HG03342 (cell line): ENCODE measurements at regions not wholly inside any gene's neighbourhood (a gene's known extent, or its start where the extent isn't known, plus 50 kb on each side); places are given as distances from the start of the nearest gene placed in this dataset.

ENCODE experiments used
- ATAC-seq: cut with Tn5 transposase; IDR thresholded peaks from one replicate; pipeline ENCODE4 v1.9.1; 2021; ENCODE audit warnings: mild to moderate bottlenecking, moderate library complexity; ENCODE audit not compliant: unreplicated experiment

DNA sequence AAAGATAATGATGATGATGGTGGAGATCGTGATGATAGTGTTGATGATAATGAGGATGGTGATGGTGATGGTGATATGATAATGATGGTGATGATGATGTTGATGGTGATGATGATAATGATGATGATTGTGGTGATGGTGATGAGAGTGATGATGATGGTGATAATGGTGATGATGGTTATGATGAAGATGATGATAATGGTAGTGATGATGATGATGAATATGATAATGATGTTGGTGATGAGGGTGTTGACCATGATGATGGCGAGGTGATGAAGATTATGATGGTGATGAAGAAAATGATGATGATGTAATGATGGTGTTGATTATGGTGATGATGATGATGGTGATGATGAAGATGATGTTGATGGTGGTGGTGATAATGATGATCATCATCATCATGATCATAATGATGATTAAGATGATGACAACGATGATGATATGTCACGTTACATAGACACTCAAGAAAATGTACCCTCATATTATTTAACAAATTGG lies 1106.4 kb downstream of the NLGN4X start:
- no peak for ATAC-seq

DNA sequence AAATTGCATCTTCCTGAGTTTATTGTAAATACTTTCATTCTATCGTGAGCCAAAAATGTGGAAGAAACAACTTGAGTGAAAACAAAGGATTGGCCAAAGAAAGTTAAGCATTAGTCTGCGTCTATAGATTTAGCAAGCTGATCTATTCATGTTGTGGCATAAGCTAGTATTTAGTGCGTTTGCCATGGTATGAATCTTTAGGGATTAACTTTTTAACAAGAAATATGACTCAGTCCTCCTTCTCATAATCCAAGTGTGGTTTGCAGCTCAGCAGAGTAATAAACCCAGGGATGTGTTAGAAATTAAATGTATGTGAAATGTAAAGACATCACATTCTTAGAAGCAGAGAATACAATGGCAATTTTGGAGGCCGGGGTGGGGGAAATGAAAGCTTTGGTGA lies 1110.9 kb downstream of the NLGN4X start:
- ATAC-seq = no peak

DNA sequence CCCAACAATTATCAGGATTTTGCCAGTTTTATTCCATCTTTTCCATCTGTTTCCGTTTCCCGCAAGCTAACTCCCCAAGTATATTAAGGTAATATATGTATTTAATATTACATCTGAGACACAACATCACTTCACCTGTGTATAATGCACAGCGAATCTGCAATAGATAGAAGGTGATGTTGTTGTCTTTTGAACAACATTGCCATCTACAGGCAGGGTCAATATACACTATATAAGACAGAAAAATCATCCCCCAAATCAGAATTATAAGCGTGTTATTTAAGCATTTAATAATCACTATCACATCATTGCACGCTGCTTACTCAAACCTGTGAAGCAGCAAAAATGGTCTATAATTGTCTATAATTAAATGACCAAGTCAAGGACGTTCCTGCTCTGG lies 1115.5 kb downstream of the NLGN4X start:
- ATAC-seq = no peak

DNA sequence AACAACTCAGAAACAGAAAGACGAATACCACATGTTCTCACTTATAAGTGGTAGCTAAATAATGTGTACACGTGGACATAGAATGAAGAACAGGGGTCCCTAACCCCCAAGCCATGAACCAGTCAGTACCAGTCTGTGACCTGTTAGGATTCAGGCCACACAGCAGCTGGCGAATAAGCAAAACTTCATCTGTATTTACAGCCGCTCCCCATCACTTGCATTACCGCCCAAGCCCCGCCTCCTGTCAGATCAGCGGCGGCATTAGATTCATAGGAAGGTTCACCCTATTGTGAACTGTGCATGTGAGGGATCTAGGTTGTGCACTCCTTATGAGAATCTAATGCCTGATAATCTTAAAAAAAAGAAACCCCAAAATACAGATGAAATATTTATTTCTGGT lies 1128.7 kb downstream of the NLGN4X start:
- ATAC-seq = no peak

DNA sequence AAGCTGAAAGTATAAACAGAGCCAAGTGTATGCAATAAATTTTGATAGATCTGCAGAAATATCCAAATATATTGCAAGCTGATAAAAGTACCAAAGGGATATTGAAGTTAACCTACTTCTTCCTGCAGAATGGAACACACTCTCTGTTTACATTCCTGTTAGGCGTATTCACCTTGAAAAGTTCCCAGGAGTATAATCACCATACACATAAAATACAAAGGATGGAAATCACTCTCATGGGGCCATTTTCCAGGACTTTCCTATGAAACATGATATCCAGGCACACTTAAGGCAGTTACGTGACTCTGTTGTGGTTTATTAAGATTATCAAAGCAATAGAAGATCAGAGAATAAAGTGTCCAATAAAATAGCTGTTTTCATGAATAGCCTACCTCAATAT lies 1142.3 kb downstream of the NLGN4X start:
- ATAC-seq = no peak

DNA sequence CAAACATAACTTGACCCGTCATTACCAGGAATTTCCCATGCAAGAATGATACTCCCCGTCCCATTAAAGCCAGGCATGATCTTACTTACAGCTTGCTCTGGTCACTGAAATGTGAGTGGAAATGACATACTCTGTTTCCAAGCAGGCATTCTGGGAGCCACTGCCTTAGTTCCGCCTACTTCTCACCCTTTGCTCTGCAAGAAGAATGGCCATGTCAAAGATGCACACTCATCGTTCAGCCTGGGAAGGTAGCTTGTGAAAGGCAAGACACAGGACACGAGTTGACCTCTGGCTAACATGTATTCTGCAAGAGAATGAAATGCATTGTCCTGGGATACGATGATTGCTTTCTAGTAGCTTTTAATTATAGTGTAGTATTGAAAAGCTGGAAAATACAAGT lies 1144.4 kb downstream of the NLGN4X start:
- no peak for ATAC-seq

DNA sequence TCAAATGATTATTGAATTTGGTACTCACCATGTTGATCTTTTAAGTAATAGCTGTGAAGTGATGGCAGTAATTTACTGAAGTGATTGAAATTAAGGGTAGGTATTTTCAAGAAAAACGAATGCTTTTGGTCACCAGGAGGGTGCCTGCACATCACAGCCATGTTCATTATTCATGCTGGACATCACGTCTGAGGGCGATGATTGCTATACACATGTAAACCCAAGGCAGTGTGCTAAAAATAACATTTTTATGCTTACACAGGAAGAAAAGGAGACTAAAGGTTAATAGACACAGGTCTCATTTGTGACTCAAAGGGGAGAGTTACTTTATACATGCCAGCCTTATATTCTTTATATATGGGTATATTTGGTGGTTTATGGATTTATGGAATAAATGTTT lies 1146.0 kb downstream of the NLGN4X start:
- ATAC-seq = no peak

DNA sequence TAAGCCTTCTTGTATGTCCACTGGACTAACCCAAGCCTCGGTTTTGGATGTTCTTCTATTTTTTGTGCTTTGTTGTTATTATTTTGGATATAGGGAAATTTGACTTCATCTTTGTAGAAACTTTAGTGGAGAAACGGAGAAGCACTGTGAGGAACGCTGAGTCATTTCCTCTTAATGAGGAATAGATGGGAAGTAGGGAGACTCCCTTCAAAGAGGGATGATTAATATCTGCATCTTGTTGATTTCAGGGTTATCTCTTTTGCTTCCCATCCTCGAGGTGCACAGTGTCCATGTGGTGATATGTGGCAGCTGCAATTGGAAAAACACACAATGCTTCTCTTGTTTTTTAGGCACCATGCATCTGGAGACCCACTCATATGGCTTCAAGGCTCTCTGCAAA lies 1147.9 kb downstream of the NLGN4X start:
- no peak for ATAC-seq

DNA sequence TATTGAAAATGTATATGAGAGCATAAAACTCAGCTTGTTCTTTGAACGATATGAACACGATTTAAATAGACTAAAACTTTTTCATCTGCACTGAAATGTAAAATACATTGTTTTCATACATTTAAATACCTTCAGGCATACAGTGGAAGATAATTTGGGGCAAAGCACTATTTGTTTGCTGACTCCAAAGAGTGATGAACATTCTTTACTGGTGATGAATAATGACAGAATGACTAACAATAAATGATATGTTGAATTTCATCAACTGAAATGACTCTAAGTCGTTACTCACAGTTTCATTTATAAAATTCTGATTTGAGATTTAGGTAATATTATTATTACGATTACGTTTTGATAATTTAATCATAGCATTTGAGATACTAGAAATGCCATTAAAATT lies 1160.1 kb downstream of the NLGN4X start:
- ATAC-seq = no peak

DNA sequence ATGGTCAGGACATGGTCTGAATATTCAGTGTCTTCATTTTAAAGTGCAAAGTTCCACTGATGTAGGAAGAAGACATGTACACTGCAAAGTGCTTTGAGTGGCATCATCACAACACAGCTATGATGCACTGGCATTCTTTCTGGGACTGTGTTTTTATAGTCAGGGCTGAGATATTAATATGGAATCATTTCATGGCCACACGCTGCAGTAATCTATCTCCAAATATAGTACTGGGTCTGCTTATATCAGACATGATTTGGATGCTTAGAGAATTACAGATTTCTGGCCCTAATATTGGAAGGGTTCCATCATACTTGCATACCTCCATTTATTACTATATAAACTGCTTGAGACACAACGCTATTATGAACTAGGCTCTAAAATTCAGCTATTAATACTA lies 1170.9 kb downstream of the NLGN4X start:
- no peak for ATAC-seq

DNA sequence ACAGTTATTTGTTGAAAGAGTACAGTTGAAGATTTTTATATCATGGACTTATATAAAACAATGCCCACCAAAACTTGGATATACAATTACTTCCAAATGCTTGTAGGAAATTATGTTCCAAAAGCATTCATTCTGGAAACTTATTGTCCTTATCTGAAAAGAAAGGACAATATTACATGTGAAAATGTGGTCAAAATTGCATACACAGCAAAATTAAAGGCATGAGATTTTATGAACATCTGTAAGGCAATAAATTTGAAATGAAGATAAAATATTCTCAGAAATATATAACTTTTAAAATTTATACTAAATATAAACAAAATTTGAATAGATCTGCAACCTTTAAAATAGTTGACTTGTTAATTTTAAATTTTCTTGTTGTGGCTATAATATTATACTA lies 1173.8 kb downstream of the NLGN4X start:
- ATAC-seq = no peak

DNA sequence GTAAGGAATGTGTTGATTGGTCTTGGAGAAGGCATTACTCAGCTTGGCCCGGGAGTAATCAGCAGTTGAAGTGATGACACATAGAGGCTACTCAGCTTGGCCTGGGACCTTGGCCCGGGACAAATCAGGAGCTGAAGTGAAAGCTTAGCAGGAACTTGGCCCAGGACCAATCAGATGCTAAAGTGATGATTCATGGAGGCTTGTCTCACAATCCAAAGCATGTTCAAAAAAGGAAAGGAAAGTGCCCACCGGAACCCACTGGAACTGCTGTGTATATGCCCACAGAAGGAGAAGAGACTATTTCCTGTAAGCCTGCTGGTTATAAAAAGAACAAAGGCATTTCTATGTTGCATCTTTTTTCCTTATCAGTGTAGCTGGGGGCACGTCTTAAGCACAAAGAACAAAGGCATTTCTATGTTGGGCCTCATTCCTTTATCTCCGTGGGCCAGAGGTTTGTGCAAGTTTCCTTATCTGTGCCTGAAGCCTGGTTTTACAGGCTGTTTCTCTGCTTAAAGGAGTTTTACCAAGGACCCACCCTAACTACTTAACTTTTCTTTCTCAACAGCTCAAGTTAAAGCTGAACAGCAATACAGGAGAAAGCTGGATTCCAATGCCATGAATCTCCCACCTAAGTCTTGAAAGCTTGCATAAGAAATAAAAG lies 1176.7 kb downstream of the NLGN4X start:
- ATAC-seq = no peak

DNA sequence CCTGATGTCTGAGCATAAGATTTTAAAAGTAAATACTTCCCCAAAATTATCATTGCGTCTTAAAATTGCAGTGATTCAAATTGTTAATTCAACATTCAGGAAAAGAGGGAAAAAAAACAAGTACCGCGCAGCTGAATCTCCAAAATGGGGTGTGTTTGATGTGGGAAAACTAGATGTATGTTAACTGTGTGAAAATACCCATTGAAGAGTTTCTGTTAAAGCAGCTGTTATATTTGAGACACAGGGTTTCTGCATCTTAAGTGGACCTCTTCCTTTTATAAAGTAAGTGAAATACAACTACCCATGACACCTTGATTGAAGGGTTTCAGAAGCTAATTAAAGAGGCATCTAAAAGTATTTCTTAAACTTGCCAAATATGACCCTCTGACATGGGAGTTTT lies 1186.1 kb downstream of the NLGN4X start:
- ATAC-seq = no peak

DNA sequence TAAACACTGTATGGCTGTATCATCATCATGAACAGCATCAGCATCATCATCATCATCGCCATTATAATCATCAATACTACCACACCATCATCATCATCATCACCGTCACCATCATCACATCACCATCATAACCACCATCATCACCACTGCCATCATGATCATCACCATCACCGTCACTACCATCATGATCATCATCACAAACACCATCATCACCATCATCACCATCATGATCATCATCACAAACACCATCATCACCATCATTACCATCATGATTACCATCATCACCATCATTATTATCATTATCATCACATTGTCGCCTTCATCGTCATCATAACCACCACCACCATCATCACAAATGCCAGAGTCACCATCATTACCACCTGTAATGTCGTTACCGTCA lies 1196.9 kb downstream of the NLGN4X start:
- no peak for ATAC-seq

DNA sequence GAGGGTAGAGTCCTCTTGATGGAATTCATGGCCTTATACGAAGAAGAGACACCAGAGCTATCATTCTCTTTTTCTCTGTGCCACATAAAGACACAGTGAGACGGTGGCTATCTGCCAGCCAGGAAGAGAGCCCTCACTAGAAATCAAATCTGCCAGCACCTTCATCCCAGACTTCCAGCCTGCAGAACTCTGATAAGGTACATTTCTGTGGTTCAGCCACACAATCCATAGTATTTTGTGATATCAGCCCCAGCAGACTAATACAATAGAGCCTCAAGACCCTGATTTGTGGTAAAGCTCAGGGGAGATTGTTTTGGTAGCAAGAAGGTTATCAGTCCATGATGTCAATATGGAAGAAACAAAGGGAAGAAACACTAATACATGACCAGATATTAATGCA lies 1213.2 kb downstream of the NLGN4X start:
- ATAC-seq = no peak

DNA sequence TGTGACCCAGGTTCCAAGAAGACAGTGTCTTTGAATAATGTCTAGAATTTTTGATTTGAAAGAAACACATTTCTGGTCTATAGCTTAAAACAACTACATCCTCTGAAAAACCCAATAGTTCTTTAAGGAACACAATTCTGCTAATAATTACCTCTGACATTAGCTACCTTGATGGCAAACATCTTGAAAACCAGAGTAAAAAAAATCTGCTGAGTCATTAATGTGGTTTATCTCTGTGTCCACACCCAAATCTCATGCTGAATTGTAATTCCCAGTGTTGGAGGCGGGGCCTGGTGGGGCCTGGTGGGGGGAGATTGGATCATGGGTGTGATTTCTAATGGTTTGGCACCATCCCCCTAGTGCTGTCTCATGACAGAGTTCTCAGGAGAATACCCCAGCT lies 1233.8 kb downstream of the NLGN4X start:
- ATAC-seq = no peak

DNA sequence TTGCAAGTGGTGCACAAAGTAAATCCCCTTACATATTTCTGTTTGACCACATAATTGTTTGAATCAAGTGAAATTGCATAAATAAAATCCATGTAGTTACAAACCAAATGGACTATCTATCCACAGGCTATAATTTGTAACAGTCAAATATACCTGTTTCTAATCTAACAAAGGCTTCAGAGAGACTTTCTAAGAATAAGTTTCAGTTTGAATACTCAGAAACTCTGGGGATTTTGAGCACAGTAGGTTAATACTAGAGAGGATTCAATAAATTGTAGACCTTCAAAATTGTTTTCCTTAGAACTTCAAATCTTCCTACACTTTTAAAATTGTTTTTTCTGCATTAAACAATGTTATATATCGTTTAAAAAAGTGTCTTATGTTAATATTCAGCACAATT lies 1250.1 kb downstream of the NLGN4X start:
- no peak for ATAC-seq

DNA sequence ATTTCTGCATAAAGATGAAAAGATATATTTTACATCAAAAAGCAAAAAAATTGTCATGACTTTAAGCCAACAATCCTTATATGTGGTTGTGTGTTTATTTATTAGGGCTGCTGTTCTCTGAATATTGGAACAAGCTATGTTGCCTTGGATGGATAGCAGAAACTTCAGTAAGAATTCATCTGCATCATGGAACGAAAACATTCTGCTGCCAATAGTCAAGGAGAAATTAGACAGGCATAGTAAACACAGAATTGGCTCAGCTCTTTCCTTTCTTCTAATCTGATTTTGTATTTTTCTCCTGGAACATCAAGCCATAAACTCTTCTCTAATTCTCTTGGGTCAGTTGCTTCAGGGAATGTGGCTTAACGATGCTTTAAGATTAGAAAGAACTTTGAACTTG lies 1257.0 kb downstream of the NLGN4X start:
- no peak for ATAC-seq

DNA sequence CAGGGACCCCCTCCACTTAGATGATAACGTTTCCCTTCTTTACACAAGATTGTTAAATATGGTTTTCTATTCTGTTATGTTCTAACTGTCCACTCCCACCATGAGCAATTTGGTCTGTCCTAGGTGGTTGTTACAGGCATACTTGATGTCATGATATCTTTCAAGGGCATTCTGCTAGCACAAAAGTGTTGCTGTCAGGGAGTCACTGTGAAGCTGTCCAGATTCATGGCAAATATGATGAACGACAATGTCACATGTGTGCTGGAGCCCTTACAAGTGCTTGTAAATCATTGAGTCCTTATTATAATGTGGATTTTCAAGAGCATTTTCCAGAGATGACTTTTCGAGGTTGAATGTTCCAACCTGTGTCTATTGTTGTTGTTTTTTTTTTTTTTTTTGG lies 1250.7 kb upstream of the PRKX start:
- ATAC-seq = no peak

DNA sequence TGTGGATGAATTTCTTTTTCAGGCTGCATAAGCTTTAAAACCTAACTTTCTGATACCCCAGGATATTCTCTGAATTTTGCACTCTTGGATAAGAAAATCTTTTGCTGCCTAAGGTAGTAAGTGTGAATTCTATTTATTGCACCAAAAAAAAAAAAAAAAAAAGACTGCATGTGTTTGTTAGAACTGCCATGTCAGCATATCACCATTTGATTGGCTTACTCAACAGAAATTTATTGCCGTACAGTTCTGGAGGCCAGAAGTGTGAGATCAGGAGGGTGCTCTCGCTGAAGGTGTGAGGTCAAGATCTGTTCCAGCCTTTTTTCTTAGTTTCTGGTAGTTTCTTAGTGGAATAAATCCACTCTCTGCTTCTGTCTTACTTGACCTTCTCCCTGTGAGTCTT lies 1250.0 kb upstream of the PRKX start:
- no peak for ATAC-seq

DNA sequence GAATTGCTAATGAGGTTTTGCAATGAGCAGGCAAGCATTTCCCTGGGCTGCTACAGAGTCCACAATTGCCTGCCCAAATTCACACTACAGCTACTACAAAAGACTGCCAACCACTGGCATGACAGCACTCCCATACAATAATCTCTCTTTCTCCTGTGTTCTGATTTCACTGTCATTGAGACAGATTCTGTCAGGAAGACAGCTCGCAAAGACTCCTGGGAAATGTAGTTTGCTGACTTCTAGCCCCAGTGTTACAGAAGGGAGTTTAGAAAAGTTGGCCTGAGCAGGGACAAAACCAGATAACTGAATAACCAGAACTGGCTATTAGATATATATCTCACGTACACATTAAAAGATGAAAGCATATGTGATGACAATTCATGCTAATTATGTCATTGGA lies 1231.3 kb upstream of the PRKX start:
- no peak for ATAC-seq

DNA sequence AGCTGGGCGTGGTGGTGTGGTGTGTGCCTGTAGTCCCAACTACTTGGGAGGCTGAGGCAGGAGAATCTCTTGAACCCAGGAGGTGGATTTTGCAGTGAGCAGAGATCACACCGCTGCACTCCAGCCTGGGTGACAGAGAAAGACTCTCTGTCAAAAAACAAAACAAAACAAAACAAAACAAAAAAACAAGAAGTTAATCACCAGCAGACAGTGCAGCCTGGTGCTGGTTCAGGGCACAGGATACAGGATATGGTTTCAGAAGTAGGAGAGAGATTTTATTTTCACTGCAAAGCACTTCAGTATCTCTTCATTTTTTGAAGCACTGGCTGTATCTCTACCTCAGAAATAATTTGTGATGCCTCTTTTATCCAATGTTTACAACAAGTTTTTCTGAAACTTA lies 1222.9 kb upstream of the PRKX start:
- ATAC-seq = no peak

DNA sequence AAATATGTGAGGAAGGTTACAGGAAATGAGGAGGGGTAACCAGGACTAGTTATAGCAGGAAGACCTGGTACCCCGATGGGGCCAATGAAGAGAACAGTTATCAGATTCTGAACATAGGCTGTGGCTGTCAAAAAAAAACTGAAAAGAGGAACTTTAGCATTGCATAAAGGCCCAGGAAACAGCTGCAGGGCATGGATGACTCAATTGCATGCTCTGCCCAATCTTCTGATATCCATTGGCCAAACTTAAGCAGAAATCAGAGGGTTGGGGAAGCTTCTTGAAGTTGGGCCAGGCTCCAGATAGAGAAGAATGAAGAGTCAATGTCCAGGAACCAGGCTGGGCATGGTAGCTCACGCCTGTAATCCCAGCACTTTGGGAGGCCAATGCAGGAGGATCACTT lies 1222.4 kb upstream of the PRKX start:
- no peak for ATAC-seq
